GM21526 (cell line): ENCODE measurements at regions not wholly inside any gene's neighbourhood (a gene's known extent, or its start where the extent isn't known, plus 50 kb on each side); places are given as distances from the start of the nearest gene placed in this dataset.

ENCODE experiments used
- ATAC-seq: cut with Tn5 transposase; IDR thresholded peaks from one replicate; pipeline ENCODE4 v1.9.1; 2021; ENCODE audit warnings: moderate library complexity; ENCODE audit not compliant: unreplicated experiment, low FRiP score

DNA sequence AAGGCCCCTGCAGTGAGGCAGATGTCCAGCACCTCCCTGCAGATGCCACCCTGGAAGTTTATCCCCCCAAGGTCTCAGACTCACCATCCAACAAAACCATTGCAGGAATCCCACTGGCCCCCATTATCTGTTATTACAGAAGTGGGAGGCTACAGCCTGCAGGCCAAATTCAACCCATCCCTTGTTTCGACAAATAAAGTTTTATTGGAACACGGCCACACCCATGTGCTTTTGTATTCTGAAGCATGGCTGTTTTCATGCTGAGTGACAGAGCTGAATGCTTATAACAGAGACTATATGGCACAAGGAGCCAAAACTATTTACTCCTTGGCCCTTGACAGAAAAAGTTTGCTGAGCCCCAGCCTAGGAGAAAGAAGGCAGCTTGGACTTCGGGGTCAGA, 428.8 kb downstream of the CDK5RAP2 start:
- no peak for ATAC-seq

GRCh38 chr9:120138955-120139354, 441.0 kb downstream of the CDK5RAP2 start:
- no peak for ATAC-seq

DNA sequence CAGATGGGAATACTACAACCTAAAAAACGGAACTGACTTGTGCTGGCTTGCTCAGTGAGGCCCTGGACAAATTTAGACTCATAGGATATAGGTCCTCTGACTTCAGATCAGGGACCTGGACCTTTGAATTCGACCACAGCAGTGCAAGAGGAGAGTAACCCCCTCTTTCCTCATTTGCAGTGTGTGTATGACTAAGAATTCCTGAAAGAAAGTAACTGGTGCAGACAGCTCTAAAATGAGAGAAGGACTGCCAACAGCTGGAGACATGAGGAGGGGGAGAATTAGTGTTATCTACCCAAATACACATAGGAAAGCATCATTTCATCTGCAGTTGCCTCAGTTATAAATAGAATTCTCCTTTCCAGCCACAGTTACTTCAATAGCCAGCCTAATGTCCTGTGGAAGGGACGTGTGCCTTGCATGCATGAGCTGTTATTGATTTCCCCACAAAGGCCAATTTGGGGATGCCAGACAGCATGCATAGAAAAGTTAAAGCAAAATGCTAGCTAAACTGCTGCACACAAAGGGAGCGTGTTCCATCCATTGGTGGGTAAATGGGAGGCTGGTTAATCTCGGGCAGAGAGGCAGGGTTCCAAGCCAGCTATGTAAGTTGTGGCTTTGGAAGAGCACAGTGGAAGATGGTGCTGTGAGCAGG, 442.7 kb downstream of the CDK5RAP2 start:
- ATAC-seq, result no peak

DNA sequence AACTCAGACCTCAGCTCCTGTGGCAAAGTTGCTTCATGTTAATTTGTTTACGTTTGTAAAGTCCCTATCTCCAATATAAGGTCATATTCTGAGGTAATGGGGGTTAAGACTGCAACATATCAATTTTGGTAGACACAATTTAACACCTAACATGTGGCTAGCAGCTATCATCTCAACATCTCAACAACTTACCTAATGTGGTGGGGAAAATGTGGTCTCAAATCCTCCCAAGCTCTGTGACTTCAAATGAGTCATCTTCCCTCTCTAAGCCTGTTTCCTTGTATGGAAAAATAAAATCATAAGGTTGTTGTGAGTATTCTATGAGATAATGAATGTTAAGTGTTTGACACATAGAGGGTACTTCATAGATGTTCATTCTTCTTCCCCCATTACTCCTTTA, 443.3 kb downstream of the CDK5RAP2 start:
- ATAC-seq, result no peak

- ATAC-seq, result no peak
These were observed 462.9 kb downstream of the CDK5RAP2 start for GRCh38 chr9:120117081-120117480.

GRCh38 chr9:120110520-120110919, 469.4 kb downstream of the CDK5RAP2 start:
- no peak for ATAC-seq

DNA sequence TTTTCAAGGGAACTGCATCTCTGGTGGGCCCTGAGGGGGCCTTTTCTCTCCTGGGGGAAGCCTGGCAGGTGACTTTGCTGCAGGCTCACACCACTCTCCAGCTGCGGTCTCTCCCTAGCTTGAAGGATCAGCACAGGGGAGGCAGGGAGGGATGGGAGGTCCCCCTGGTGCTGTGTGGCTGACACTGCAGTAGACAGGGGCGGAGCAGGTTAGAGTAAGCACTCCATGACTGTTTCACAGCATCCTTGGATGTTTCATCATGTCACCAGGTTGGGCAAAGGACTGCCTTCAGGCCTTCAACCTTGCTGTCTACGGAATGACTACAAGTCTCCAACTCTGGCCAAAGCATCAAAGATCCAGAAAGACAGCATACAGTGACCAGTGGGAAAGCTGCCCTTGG, 470.7 kb downstream of the CDK5RAP2 start:
- ATAC-seq, result no peak

DNA sequence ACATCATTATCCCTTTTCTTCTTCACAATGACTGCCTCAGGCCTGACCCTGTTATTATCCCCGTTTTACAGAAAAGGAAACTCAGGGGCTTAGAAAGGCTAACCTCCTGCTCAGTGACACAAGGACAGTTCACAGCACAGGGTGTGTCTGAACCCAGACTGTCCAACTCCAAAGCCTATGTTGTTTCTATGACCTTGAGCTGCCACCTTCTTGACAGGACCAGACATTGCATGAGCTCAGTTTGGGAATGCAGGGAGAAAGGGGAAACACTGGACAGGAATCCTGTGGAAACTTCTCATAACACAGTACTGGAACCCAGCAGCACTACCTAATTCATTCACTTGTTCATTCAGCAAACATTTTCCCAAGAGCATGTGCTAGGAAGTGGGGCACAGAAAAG, 472.8 kb downstream of the CDK5RAP2 start:
- no peak for ATAC-seq

DNA sequence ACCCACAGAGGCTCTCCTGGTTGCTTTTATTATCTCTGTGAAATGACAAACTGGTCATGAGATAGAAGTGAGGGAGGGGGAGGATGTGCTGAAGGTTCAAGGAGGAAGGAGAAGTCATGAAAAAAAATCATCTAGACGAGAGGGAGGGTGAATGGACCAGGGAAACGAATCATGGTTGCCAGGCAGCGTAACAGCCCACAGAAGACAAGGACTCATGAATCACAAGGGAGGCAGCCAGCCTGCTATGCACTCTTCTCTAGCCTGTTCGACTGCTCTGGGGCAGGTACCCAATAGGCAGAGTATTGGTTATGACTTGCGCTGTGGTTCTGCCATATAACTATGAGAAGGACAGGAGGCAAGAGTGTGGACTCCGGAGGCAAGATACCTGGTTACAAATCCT, 475.2 kb downstream of the CDK5RAP2 start:
- ATAC-seq, result no peak

DNA sequence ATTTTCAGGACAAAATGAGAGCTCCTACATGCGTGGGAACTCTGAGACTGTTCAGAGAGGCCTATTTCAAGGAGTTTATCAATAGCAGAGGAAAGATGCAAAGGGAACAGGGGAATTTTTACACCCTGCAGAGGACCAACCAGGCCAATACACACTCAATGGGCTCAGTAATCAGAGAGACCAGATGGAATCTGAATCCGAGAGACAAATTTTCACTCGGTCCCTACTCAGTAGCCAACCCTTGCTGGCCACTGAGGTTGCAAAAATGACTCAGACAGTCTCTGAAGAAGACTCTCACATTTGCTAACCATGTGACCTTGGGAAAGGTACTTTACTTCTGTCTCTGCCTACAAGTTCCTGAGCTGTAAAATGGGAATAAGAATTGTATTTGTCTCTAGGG, 479.4 kb downstream of the CDK5RAP2 start:
- ATAC-seq, result no peak

DNA sequence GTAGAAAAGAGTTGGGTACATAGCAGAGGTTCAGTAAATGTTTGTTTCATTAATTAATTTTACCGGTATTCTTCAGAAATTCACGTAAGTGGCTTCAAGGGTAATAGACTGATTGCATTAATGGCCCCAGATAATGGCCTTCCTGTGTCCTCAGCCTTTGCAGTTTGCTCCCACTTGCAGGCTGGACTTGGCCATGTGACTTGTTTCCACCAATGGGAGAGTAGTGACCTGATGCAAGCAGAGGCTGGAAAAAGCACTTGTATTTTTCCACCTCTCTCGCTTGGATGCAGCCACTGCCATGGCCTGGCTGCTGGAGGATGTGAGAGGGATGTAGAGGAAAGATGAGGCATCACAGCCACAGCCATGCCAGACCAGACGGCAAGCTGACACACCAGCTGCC, 480.9 kb downstream of the CDK5RAP2 start:
- ATAC-seq, result no peak

DNA sequence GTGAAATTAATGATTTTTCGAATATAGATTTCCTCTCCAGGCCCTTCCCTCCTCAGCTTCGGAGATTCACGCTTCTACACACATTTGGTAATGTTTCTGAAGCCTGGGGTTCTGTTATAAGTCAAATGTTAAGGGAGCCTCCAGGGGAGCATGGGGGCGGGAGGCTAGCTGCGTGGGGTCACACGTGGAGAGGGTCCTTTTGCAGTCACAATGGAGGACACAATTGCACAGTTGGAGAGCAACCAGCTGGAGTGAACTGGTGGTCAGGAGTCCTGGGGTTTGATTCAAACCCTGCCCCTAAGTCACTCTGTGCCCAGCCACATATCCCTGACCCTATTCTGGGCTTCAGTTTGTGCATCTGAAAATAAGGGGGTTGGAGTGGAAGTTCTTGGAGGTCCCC, 481.4 kb downstream of the CDK5RAP2 start:
- ATAC-seq, result no peak

DNA sequence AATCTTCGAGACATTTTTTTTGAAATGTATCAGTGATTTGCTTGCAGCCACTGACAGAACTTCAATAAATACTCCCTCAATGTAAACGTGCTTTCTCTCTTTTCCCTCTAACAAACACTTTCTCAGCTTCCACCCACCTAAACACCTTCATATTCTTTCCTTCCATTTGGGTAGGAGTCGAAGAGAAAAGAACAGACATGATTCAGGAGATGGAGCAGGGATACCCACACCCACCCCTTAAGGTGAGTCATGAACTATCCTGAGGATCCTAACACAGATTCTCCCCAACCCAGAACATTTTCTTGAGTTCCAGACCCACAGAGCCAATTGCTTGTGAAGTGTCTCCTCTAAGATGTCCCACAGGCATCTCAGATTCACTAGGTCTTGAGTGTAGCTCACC, 488.8 kb downstream of the CDK5RAP2 start:
- ATAC-seq, result no peak

DNA sequence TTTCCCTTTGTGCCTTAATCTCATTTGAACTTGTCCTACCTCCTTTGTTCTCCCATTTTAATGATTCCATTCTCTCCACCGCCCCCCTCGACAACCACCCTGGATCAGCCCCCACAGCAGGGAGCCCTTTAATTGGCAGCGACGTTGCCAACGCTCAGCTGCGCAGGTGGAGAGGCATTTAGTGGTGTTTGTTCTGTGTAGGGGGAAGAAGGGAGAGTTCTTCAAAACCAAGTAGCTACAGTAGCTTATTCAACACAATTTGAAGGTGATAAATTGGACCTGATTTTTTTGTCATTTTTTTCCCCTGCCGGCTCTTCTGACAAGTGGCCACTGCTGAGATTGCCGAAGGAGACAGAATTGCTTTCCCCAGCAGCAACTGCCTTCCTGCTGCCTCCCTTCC, 499.1 kb downstream of the CDK5RAP2 start:
- no peak for ATAC-seq

- no peak for ATAC-seq
These were observed 501.9 kb downstream of the CDK5RAP2 start for GRCh38 chr9:120078112-120078511.

DNA sequence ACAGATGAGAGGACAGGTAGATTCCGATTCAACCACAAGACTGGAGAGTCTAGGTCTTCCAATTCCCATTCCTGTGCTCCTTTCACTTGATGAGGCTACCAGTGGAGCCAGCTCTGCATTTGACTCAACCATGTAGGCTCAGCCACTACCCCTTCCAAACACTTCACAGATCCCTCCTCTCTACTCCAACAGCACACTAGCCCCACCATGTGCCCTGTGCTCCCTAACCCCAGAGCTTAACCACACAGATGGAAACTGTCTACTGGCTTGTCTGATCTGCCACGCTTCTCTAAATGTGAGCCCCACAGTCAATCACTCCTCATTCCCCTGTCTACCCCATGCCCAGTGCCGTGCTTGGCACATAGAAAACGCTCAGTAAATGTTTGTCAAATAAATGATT, 508.2 kb downstream of the CDK5RAP2 start:
- no peak for ATAC-seq

GRCh38 chr9:120066315-120066714, 513.7 kb downstream of the CDK5RAP2 start:
- ATAC-seq, result no peak

DNA sequence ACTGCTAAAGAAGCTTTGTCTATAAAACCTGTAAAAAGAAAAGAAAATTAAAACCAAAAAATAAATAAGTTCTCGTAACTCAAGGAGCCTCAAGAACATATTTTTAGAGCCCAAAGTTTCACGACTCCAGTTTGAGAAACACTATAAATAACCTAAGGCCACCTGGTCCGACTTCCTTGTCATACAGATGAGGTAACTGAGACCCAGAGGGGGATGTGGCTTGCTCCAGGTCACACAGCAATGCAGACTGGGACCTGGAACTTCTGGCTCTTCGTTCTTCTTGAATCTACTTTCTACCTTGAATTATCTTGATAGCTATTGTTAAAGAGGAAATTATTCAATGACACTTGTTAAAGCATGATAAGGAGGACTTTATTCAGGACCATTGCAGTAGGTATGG, 514.8 kb downstream of the CDK5RAP2 start:
- no peak for ATAC-seq

DNA sequence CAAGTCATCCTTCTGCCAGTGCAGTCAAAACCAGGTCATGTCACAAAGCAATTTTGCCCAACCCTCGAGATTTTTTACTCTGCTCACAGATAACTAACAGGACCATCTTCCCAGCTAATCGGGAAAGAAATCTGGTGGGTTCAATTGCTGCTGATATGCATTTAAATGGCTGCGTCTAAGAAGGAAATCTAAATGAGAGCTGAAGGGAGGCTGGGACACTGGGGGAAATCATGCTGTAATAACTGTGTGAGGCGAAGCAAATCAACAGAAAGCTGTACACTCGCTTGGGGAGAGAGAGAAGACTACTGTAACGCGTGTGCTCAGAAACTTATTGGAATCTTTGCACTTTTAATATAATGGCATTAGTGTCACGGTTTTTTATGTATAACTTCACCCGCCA, 535.0 kb downstream of the CDK5RAP2 start:
- no peak for ATAC-seq

GRCh38 chr9:120043448-120043847, 536.5 kb downstream of the CDK5RAP2 start:
- ATAC-seq, result no peak

GRCh38 chr9:120040896-120041295, 539.1 kb downstream of the CDK5RAP2 start:
- no peak for ATAC-seq

- ATAC-seq, result no peak
These were observed 541.6 kb downstream of the CDK5RAP2 start for GRCh38 chr9:120038342-120038741.

DNA sequence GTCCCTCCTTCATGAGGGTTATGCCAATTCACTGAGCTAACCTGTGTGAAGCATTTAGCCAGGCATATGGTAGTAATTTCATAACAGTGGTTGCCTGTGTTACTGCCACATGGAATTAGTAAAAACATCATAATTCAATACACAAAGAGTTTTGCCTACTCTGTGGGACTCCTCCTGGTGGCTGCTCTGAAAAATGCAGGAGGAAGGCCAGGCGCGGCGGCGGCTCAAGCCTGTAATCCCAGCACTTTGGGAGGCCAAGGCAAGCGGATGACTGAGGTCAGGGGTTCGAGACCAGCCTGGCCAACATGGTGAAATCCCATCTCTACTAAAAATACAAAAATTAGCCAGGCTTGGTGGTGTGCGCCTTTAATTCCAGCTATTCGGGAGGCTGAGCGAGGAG, 547.3 kb downstream of the CDK5RAP2 start:
- ATAC-seq, result no peak
